Karpas-422 (cell line): ENCODE measurements at regions not wholly inside any gene's neighbourhood (a gene's known extent, or its start where the extent isn't known, plus 50 kb on each side); places are given as distances from the start of the nearest gene placed in this dataset. TPM values are rescaled to one million over a fixed set of nuclear protein-coding genes. Genes with fewer than 3 reads are reported as not detected.

ENCODE experiments used
- DNase-seq: peaks from one replicate; pipeline ENCODE4 v3.0.0-alpha.2; 2015
- H2AFZ ChIP-seq: fragments of 200-600 bp; sonication (generic); 2 replicates; pipeline ENCODE4 v1.6.1; 2014; ENCODE audit warnings: antibody characterized with exemption, low read length, mixed read lengths
- H3K27ac ChIP-seq: fragments of 200-600 bp; sonication (generic); 2 replicates; pipeline ENCODE4 v1.5.1; 2014; ENCODE audit warnings: mild to moderate bottlenecking, low read length, moderate library complexity
- H3K27me3 ChIP-seq: fragments of 200-600 bp; sonication (generic); 2 replicates; pipeline ENCODE4 v1.6.1; 2014; ENCODE audit warnings: low read length, mixed read lengths
- H3K36me3 ChIP-seq: fragments of 200-600 bp; sonication (generic); 2 replicates; pipeline ENCODE4 v1.6.1; 2014; ENCODE audit warnings: low read length, mixed read lengths; ENCODE audit not compliant: insufficient read depth
- H3K4me1 ChIP-seq: fragments of 200-600 bp; sonication (generic); 2 replicates; pipeline ENCODE4 v1.6.1; 2014; ENCODE audit warnings: mild to moderate bottlenecking, low read length, mixed read lengths
- H3K4me2 ChIP-seq: fragments of 200-600 bp; sonication (generic); 2 replicates; pipeline ENCODE4 v1.6.1; 2014; ENCODE audit warnings: low read length, low read depth, mild to moderate bottlenecking; ENCODE audit not compliant: poor library complexity, severe bottlenecking
- H3K4me3 ChIP-seq: fragments of 200-600 bp; sonication (generic); 2 replicates; pipeline ENCODE4 v1.5.1; 2014; ENCODE audit warnings: mild to moderate bottlenecking, antibody characterized with exemption, low read length, mixed read lengths
- H3K79me2 ChIP-seq: fragments of 200-600 bp; sonication (generic); 2 replicates; pipeline ENCODE4 v1.6.1; 2014; ENCODE audit warnings: mild to moderate bottlenecking, low read length, mixed read lengths
- H3K9ac ChIP-seq: fragments of 200-600 bp; sonication (generic); 2 replicates; pipeline ENCODE4 v1.6.0; 2014; ENCODE audit warnings: low read length
- H3K9me2 ChIP-seq: fragments of 200-600 bp; sonication (generic), shearing (Covaris generic); replicated peaks from 2 replicates; pipeline ENCODE4 v1.6.0; 2014; ENCODE audit warnings: mild to moderate bottlenecking, low read length, moderate library complexity; ENCODE audit not compliant: insufficient read depth
- H3K9me3 ChIP-seq: fragments of 300-700, 200-600 bp; sonication (generic); 2 replicates; pipeline ENCODE4 v1.6.1; 2014; ENCODE audit warnings: low read length, mixed read lengths
- H4K20me1 ChIP-seq: fragments of 200-600 bp; sonication (generic); 2 replicates; pipeline ENCODE4 v1.6.1; 2014; ENCODE audit warnings: mild to moderate bottlenecking, antibody characterized with exemption, low read length, low read depth; ENCODE audit not compliant: insufficient read depth
- small RNA-seq: library from RNA; depleted of rRNA; stranded (forward); fragments of <200 nt; gene quantifications from one replicate; pipeline ENCODE3, GENCODE V24; 2014

DNA sequence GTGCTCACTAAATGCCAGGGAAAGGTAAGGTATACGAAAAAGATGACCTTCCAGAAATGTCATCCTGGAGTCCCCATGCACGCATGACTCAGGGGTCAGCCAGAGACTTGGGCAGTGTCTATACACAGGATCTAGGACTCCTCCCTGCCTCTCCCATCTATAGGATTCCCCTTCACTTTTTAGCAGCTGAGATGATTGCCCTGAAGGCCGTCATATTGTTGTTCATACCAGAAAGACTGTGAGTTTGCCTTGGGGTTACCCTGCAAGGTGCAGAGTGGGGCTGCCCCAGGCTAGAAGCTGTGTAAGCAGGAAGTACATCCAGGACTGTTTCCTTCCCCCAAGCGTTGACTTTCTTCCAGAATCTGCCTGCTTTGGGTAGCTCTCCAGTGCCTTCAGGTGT is 55.1 kb upstream of the MAMLD1 start:
- H3K27me3 ChIP-seq: no peaks in the 10 kb centered on the region
- no peak overlapping the region for H3K4me2 ChIP-seq
- H3K4me3 ChIP-seq: no peak overlapping the region
- H3K9ac ChIP-seq: no peak overlapping the region
- no peak overlapping the region for H3K27ac ChIP-seq
- H2AFZ ChIP-seq: no peak overlapping the region
- H3K9me2 ChIP-seq: no peaks in the 10 kb centered on the region
- no peaks in the 10 kb centered on the region for H3K79me2 ChIP-seq
- H3K4me1 ChIP-seq: no peaks in the 10 kb centered on the region
- H3K36me3 ChIP-seq: no peaks in the 10 kb centered on the region
- H4K20me1 ChIP-seq: no peaks in the 10 kb centered on the region
- DNase-seq: no peak
- H3K9me3 ChIP-seq: no peaks in the 10 kb centered on the region

DNA sequence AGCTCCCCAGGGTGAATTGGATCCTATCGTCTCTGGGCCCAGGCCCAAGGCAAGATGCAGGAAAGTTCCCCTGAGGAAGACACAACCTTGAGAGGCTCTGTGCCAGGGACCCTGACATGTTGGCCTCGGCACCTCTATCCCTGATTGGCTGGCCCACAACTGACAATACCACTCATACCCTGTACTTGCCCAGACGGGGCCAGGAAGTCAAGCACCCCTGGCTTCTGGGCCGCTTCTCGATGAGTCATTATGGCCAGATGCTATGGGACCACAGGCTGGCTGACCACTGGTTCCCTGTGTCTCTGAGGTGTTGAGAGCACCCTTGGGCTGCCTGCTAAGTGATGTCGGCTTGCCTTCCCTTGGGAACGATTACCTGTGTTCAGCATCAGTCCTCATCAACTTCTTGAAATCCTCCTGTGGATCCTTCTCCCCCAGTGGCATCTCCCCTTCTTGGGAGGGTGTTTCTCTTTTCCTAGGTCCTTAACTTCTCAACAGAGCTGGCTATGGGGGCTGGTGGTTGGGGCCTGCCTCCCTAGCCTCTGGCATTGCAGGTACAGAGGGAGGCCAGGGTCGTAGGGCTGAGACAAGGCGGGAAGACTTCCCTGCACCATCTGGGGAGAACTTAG is 54.5 kb upstream of the MAMLD1 start:
- no peak for DNase-seq
- Histone ChIP-seq H3K4me1 (no peaks in the 10 kb centered on the region), H2AFZ (no peak overlapping the region), H3K4me3 (no peak overlapping the region), H3K27me3 (no peaks in the 10 kb centered on the region), H3K4me2 (no peak overlapping the region), H3K27ac (no peak overlapping the region), H3K9me2 (no peaks in the 10 kb centered on the region), H3K36me3 (no peaks in the 10 kb centered on the region), H4K20me1 (no peaks in the 10 kb centered on the region), H3K9me3 (no peaks in the 10 kb centered on the region), H3K79me2 (no peaks in the 10 kb centered on the region), H3K9ac (no peak overlapping the region)

DNA sequence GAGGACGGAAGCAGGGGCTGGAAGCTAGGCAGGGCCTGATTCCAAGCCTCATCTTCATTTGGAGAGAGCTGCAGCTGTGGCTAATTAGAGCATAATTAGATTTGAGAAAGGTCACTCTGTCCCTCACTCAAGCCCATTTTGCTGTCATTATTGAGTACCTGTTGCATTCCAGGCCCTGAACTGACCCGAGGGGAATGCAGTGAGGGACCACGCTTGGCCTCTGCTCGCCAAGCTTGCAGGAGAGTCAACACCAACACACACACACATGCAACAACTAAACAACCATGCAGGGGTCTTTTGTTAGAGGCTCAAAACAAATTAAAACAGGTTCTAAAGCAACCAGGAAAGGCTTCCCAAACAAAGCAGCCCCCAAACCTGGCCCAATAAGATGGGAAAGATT is 52.7 kb upstream of the MAMLD1 start:
- H3K9me3 ChIP-seq: no peaks in the 10 kb centered on the region
- H3K27me3 ChIP-seq: peaks cover 2% of the 10 kb centered on the region; the same call in 1 of the 2 replicates
- no peaks in the 10 kb centered on the region for H4K20me1 ChIP-seq
- no peaks in the 10 kb centered on the region for H3K36me3 ChIP-seq
- H2AFZ ChIP-seq: no peak overlapping the region
- DNase-seq: no peak
- no peaks in the 10 kb centered on the region for H3K79me2 ChIP-seq
- no peak overlapping the region for H3K4me2 ChIP-seq
- no peaks in the 10 kb centered on the region for H3K9me2 ChIP-seq
- no peak overlapping the region for H3K4me3 ChIP-seq
- no peak overlapping the region for H3K27ac ChIP-seq
- no peaks in the 10 kb centered on the region for H3K4me1 ChIP-seq
- no peak overlapping the region for H3K9ac ChIP-seq

DNA sequence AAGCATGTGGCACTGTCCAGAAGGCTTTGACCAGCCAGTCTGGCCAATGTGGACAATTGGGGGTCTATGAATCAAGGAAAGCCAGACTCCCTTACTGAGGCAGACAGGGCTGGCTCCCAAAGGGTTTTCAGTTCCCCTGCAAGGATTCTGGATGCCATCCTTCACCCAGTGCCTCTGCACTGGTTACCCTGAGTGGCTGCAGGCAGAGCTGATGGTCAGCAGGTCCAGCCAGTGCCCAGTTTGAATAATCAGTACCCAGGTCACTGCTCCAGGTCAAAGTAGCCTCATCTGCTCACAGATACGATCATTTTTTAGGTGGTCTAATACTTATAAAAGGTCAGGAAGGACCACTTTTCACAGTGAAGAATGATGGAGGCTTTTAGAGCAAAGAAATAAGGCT is 52.2 kb upstream of the MAMLD1 start:
- no peaks in the 10 kb centered on the region for H3K9me3 ChIP-seq
- peaks cover 2% of the 10 kb centered on the region; the same call in 1 of the 2 replicates for H3K27me3 ChIP-seq
- no peaks in the 10 kb centered on the region for H3K79me2 ChIP-seq
- H3K9ac ChIP-seq: no peak overlapping the region
- H3K9me2 ChIP-seq: no peaks in the 10 kb centered on the region
- H4K20me1 ChIP-seq: no peaks in the 10 kb centered on the region
- no peak overlapping the region for H3K4me2 ChIP-seq
- H3K27ac ChIP-seq: no peak overlapping the region
- no peak for DNase-seq
- no peak overlapping the region for H3K4me3 ChIP-seq
- no peaks in the 10 kb centered on the region for H3K36me3 ChIP-seq
- no peak overlapping the region for H2AFZ ChIP-seq
- H3K4me1 ChIP-seq: no peaks in the 10 kb centered on the region

DNA sequence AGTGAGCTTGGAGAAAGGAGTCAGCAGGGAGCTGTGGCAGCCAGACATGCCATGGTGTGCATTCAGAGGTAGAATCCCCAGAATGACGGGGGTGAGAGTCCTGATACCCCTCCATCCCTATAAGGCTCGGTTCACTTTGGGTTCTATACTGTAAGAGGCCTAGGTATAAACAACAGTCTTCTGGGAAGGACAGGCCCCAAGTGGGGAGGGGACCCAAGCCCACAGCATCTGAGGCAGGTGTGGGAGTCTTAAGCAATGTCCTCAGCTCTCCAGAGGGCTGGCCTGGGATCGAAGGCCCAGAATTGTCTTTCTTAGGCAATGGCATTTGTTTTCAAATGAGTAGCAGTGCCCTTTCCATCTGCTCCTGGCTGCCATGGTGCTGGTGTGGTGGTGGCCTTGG is 50.2 kb upstream of the MAMLD1 start:
- H3K9ac ChIP-seq: no peak overlapping the region
- H3K9me2 ChIP-seq: no peaks in the 10 kb centered on the region
- H2AFZ ChIP-seq: no peak overlapping the region
- no peaks in the 10 kb centered on the region for H4K20me1 ChIP-seq
- DNase-seq: no peak
- H3K36me3 ChIP-seq: no peaks in the 10 kb centered on the region
- peaks cover 2% of the 10 kb centered on the region; the same call in 1 of the 2 replicates for H3K27me3 ChIP-seq
- no peaks in the 10 kb centered on the region for H3K9me3 ChIP-seq
- no peak overlapping the region for H3K4me3 ChIP-seq
- no peaks in the 10 kb centered on the region for H3K79me2 ChIP-seq
- no peak overlapping the region for H3K4me2 ChIP-seq
- no peaks in the 10 kb centered on the region for H3K4me1 ChIP-seq
- H3K27ac ChIP-seq: no peak overlapping the region

Small RNA genes in the stretch of these regions (small RNA-seq; reads per million reads assigned to genes)
- gene MIR2114: not detected
